GM19397 (cell line): ENCODE measurements at regions not wholly inside any gene's neighbourhood (a gene's known extent, or its start where the extent isn't known, plus 50 kb on each side); places are given as distances from the start of the nearest gene placed in this dataset.
A peak's percentile ranks its signal among the peaks of the same experiment; 100 is the strongest.

Experiments
- ATAC-seq: cut with Tn5 transposase; IDR thresholded peaks from one replicate; pipeline ENCODE4 v1.9.1; 2021; ENCODE audit warnings: mild to moderate bottlenecking, moderate library complexity; ENCODE audit not compliant: unreplicated experiment

DNA sequence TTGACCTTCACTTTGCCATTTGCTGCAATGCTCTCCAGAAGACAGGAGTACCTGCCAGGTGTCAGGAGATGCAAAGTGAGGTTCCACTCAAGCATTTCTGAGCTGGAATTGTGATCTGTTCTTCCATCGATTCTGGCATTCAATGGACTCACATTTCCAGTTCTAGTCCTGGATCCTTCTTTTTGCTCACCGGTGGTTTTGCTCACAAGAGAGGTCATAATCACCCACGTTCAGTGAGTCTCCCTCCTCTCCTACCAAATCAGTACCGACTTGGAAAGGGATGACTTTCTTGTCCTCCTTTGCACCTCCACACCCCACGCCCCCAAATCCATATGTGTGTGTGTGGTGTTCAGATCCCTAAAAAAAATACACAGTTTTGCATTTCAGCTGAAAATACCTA is 206.7 kb upstream of the IGF1R start:
- ATAC-seq, result no peak

DNA sequence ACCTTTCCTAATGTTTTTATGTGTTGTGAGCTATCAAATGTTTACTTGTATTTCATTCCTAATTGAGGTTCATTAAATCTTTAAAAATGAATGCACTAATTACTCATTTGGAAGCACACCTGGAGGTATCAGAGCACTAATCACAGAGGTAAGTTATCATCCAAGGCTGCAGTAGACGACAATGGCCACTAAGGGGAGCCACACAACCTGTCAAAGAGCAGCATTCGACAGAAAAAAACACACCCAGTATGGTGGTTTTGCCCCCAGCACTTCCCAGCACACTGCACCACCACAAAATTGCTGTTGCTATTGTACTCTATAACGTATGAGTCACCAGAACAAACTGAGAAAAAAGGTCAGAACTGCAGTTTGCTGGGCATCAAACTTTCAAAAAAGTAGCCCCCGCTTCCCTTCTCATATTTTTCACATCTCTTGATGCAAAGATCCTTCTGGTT is 205.9 kb upstream of the IGF1R start:
- peak; percentile 64 for ATAC-seq

DNA sequence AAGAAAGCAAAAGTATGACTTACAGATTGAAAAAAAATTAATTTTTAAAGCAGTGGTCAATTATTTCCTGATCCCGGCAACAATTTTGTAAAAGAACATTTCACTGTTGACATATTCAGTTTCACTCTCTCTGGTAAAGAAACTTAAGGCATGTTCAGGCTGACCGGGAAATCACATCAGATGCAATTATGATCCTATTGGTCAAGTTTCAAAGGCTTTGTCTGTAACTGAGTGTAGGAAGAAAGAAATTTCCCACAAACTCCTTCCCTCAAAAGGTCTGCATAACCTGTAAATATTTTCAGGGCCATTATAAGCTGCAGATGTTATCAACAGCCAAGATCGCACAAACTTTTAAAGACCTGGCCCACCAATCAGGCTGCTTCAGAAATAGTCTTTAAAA is 205.4 kb upstream of the IGF1R start:
- no peak for ATAC-seq

DNA sequence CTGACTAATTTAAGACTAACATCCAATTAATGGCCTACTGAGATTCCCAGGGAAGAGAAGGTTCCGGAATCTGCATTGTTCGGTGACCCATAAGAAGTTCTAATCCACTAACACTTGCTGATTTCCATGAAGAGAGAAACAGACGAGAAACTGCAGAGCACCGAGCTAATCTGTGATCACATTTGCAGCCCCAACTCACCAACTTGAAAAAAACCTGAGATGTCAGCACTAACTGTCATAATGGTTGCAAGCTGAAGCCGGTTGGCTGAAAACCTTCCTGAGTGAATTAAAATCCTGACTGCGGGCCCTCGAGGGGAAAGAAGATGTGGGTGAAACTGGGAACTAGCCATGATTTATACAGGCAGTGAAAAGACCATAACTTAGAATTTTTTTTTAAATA is 204.8 kb upstream of the IGF1R start:
- no peak for ATAC-seq

DNA sequence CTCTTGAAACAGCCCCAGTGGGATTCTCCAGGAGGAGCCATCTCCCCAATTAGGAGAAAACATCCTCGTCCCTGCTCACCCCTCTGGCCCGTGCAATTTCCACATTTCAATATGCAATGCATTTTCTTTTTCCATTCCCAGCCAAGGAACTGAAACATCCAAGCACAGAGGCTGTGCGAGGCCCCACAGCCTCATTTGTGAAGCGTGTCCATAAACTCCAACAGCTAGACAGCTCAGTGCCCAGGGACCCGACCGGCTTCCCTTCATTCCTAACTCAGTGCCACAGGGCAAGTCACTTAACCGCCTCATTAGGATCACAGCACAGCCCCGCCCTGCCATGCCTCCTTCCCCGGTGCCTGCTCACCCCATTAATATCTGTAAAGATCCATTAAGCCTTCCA is 204.2 kb upstream of the IGF1R start:
- ATAC-seq, result no peak

DNA sequence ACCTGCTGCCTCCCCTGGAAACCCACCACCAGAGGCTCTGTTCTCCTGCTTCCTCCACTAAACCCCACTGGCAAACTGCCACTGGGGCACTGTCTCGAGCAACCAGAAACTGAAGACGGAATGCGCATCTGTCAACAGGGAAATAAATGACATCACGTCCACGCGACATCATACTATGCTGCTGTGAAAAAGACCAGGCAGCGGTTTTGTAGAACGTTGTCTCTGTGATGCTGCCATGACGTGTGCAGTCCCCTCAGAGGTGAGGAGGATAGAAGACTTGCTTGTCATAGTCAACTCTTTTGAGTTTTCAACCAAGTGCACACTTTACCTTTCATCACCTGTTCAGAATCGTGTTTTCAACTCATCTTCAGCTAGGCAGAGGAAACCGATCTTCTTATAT is 203.0 kb upstream of the IGF1R start:
- ATAC-seq, result no peak

DNA sequence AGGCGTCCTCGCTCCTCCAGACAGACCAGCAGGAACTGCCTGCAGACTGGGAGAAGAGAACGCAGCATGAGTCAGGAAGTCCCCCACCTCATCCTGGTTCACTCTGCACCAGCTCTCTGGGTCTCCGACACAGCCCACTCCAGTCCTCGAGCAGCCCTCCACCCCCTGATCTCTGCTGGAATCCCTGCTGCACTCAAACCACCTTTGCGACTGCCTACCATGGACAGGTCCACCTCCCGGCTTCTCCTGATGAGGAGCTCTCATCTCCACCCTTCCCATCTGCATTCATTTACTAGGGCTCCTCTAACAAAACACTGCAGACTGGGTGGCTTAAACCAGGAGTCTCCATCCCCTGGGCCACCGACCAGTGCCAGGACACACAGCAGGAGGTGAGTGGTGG is 202.3 kb upstream of the IGF1R start:
- ATAC-seq, result no peak

DNA sequence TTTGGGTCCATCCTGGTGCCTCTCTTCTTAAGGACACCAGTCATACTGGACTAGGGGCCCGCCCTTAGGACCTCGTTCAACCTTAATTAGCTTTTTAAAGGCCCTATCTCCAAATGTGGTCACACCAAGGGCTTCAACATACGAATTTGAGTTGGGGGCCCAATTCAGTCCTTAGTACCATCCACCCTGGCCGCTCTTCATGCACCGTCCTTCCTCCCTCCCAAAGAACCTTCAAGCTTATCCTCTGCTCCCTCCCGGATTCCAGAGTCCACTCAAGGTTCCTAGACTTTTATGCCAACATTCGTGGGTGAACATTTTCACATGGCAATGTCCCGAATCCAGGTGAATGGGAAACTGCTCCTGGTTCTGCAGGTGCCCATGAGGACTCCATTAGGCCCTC is 201.3 kb upstream of the IGF1R start:
- no peak for ATAC-seq

DNA sequence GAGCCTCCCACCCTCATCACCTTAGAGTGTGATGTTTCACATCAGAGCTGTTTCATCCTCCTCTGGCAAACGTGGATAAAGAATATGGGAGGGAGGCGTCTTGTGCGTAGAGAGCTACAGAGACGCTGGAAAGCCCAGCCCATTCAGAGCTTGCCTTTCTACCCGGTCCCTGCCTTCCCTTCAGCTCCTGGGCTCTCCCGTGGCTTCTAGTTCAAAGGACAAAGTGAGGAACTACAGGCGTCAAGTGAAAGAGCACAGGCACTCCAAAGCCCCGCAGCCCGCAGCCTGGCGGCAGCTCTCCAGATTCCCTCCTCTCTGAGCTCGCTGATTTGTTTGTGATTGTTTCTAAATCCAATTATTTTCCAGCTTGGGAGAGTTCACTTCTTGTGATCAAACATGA is 197.1 kb upstream of the IGF1R start:
- no peak for ATAC-seq

DNA sequence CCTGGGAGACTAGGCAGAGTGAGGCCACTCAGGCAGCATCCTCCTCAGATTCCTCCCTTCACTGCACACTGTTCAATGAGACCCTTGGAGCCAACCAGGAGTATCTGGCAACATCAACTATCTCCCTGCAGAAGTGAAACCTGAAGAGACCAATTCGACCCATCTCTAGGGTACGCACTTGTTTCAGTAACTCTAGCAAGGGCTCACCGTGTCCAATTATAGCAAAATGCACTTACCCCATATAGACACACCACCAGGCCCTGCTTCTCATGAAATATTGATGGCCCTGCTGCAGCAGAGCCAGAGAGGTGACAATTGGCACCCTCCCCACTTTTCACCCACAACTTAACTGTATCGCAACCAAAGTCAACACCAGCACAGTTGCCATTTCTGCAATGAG is 196.1 kb upstream of the IGF1R start:
- no peak for ATAC-seq

DNA sequence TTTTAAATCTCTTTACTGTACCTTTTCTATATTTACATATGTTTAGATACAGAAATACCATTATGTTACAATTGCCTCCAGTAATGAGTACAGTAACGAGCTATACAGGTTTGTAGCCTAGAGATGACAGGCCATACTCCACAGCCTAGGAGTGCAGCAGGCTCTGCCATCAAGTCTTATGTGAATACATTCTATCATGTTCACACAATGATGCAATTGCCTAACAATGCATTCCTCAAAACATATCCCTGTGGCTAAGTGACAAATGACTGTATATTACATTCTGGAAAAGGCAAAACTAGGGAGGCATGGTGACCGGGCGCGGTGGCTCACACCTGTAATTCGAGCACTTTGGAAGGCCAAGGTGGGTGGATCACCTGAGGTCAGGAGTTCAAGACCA is 192.4 kb upstream of the IGF1R start:
- ATAC-seq, result no peak

DNA sequence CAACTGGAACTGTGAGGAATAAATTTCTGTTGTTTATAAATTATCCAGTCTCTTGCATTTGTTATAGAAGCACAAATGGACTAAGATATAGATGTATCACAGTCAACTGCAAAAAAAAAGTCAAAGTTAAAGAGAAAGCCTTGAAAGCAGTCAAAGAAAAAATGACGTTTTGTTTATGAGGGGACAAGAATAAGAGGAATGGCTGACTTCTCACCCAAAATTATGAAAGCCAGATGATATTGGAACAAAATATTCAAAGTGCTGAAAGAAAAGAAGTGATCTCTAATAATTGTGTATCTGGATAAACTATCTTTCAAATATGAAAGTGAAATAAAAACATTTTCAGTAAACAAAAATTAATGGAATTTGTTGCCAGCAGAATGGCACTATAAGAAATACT is 171.8 kb upstream of the IGF1R start:
- ATAC-seq, result no peak

DNA sequence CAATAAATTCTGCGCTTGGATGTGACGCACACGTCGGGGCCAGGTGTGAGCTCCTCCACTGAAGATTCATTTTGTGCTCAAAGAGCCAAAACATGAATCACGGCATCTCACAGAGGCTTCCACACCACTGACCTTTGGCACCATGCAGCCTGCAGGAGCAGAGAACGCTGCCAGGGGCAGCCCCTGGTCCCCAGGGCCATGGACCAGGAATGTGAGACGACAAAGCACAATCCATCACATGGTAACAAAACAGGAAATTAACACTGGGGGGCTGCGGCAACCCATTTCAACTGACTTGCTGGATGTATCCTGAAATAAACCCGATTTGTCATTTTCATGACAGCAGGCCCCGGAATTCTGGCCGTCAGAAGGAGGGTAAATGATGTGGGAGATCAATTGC is 167.5 kb upstream of the IGF1R start:
- ATAC-seq, result no peak

DNA sequence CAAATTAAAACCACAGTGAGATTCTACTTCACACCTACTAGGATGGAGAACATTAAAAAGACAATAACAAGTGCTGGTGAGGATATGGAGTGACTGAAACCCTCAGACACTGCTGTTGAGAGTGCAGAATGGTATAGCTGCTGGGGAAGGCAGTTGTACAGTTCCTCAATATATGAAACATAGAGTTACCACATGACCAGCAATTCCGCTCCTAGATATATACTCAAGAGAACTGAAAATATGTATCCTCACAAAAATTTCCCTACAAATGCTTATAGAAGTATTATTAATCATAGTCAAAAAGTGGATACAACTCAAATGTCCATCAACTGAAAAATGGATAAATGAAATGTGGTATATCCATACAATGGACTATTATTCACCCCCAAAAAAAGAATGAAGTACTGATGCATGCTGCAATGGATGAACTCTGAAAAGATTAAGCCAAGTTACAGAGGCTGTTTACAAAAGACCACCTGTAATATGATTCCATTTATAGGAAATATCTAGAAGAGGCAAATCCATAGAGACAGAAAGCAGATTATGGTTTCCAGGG is 164.7 kb upstream of the IGF1R start:
- ATAC-seq, result no peak

DNA sequence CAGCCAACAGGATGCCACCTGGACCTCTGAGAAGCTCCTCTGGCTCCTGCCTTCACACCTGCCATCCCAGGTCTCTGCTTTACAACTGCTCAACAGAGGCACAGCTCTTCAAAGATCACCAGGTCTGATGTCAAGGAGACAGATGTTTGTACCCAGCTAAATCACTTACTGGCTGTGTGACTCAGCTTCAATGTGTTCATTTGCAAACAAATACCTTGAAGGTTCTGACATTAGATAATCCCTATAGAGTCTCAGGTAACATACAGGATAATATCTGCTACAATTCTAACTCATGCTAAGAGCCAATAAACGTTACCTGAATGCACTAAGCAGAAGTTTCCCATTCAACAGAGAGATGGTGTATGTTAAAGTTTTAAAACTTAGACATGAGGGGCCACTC is 163.4 kb upstream of the IGF1R start:
- no peak for ATAC-seq

DNA sequence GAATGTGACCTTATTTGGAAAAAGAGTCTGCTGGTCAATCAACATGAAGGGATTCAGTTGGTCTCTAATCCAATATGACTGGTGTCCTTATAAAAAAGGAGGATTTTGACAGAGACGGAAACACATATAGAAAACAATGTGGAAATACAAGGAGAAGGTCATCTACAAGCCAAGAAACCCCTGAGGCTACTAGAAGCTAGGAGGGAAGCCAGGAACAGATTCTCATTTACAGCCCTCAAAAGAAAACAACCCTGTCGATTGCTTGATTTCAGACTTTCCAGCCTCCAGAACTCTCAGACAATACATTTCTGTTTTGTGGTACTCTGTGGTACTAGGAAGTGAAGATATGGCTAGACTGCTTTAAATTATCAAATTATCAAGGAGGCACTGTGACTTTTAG is 162.9 kb upstream of the IGF1R start:
- no peak for ATAC-seq

DNA sequence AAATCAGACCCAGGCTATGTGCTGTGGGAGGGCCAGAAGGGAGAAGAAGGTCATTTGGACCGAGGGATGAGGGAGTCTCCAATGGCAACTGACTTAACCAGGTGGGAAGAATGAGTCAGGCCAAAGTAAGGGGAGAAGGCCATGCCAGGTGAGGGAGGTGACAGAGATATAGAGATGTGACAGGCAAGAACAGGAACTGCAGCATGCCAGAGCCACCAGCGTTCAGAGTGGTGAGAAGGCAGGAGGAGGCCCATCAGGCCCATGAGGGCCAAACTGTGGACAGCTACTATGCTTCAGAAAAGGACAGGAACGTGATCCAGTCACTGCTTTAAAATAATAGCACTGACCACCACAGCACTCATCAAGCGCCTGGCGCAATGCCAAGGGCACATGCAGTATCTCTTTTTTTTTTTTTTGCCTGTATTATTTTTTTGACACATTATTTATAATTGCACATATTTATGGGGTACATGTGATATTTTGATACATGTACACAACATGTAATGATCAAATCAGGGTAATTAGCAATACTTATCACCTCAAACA is 154.3 kb upstream of the IGF1R start:
- no peak for ATAC-seq

DNA sequence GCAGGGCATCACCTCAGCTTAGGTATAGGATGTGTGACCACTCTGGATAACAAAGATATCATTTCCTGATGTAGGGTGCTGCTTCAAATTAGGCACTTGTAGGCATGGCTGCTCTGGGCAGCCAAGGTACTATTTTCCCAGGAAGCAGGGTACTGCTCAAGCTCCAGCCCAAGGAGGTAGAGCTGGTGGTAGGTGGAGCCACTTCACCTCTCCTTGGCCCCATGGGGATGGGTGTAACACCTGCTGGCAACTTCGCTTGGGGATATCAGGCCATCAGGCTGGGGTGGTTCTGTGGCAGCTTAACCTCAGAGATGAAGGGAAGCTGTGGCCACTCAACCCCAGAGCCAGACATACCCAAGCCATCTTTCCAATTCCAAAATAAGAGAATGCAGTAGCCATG is 147.1 kb upstream of the IGF1R start:
- ATAC-seq, result no peak

DNA sequence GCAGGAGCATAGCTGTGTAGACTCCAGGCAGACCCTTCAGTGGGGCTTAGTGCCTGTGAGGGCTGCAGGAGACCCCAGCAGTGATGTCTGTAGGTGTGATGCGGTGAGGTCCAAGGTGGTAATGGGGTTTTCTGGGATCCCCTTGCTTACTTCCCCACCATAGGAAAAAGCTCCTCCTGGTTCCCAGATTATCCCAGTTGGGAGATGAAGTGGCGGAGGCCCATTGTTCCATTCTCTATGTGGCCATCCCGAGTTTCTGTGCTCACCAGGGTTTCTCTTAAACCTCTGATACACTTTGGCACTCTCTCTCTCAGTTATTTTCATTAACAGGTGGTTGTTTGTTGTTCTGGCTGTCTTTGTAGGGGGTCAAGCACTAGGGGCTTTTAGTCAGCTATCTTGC is 146.7 kb upstream of the IGF1R start:
- ATAC-seq, result no peak

DNA sequence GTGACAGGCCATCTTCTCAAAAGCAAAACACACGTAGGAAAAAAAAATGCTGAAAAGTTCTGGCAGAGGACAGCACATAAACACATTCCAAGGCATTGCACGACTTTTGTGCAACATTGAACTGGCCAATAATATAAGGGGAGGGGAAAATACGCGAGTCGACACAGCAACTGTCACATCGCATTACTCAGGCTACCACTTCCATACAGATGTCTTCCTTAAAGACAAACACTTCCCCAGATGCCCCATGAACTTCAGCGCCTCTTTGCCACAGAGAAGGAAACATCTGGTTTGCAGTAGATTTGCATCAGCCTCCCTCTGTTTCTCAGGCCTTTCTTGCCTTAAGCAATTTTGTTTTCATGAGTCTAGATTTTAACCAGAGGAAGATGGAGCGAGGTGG is 144.4 kb upstream of the IGF1R start:
- no peak for ATAC-seq

DNA sequence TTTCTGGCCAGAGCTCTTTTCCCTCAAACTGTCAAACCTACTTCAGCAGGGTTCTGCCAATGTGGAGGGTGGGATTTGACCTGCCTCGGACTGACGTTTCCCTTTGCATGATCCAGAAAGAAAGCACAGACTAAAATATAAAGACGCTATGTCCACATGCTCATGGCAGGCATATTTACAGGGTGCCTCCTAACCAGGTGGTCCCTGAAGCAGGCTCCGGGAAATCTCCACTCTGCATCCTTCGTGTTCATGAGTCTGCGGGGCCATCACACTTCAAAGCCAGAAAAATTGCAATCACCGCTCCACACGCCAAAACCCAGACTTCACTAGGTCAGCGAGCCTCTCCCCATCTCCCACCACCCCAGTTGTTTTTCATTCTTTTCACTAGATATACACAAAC is 143.3 kb upstream of the IGF1R start:
- ATAC-seq, result no peak

DNA sequence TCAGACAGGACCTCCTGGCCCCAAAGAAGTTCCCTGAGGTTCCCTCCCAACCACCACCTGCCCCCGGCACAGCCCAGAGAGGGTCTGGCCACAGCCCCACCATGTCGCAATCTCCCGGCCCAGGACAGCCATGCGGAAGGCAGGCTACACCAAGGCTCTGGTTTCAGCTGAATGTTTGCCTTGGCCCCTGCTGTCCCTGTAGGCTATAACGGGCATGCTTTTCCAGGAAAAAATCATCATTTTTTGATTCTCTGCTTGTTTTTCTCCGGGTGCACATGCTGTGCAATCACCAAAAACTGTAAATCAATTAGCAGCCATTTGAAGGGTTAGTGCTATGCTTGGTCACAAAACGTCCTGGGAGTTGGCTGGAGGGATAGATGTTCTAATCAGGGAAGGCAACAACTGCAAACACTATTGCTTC is 142.7 kb upstream of the IGF1R start:
- no peak for ATAC-seq

DNA sequence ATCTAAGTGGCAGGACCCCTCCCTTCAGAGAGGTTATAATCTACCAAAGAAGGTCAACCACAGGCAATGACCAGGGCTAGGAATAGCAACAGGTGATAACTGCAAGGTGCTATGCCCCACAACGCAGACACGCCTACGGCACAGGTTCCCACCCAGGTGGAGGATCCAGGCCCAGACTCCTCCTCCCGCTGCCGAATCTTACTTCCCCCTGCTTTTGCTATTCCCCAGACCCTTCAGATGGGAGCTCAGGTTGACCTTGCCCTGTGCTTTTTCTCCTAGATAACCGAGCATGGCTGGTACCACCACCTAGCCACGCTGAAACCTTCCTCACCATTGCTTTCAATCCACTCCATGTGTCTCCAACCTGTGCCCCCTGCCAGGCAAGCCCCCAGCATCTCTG is 142.2 kb upstream of the IGF1R start:
- no peak for ATAC-seq
